ENCODE measurements at regions not wholly inside any gene's neighbourhood (a gene's known extent, or its start where the extent isn't known, plus 50 kb on each side); places are given as distances from the start of the nearest gene placed in this dataset.
"Not testable (repeated sequence)": the region's sequence is repeated elsewhere in the genome, so short reads cannot be mapped to it uniquely, and the experiment has no call there.

- no peak for DNase-seq
Measured at GRCh38 chr12:28993720-28994119, 155.4 kb upstream of the FAR2 start.

- no peak for DNase-seq
Measured at GRCh38 chr12:28994179-28994715, 154.8 kb upstream of the FAR2 start.

GRCh38 chr12:28996688-28997087 lies 152.4 kb upstream of the FAR2 start:
- DNase-seq = no peak

- DNase-seq = no peak
Measured at GRCh38 chr12:28998662-28999120, 150.4 kb upstream of the FAR2 start.

GRCh38 chr12:29004066-29004935 lies 144.8 kb upstream of the FAR2 start:
- DNase-seq = no peak

GRCh38 chr12:29004936-29005304 lies 144.2 kb upstream of the FAR2 start:
- no peak for DNase-seq

- no peak for DNase-seq
Measured at GRCh38 chr12:29008786-29009185, 140.3 kb upstream of the FAR2 start.

- peak in 1 of 5 experiments; percentile 35 for DNase-seq
Measured at GRCh38 chr12:29012673-29013072, 136.4 kb upstream of the FAR2 start.

- DNase-seq = not testable (repeated sequence)
Measured at GRCh38 chr12:29017532-29017931, 131.5 kb upstream of the FAR2 start.

- no peak for DNase-seq
Measured at GRCh38 chr12:29023436-29024076, 125.5 kb upstream of the FAR2 start.

GRCh38 chr12:29024117-29024516 lies 125.0 kb upstream of the FAR2 start:
- DNase-seq = no peak

GRCh38 chr12:29025937-29026336 lies 123.1 kb upstream of the FAR2 start:
- peak in 1 of 5 experiments; percentile 14 for DNase-seq

GRCh38 chr12:29026419-29026818 lies 122.7 kb upstream of the FAR2 start:
- peak in 1 of 5 experiments; percentile 1 for DNase-seq

- DNase-seq = not testable (repeated sequence)
Measured at GRCh38 chr12:29029484-29029883, 119.6 kb upstream of the FAR2 start.

- no peak for DNase-seq
Measured at GRCh38 chr12:29030006-29030405, 119.1 kb upstream of the FAR2 start.

GRCh38 chr12:29032446-29032845 lies 116.6 kb upstream of the FAR2 start:
- no peak for DNase-seq

GRCh38 chr12:29033519-29033918 lies 115.6 kb upstream of the FAR2 start:
- DNase-seq = no peak

- no peak for DNase-seq
Measured at GRCh38 chr12:29035112-29035511, 114.0 kb upstream of the FAR2 start.

GRCh38 chr12:29039013-29039412 lies 110.1 kb upstream of the FAR2 start:
- no peak for DNase-seq

GRCh38 chr12:29041621-29042020 lies 107.5 kb upstream of the FAR2 start:
- no peak for DNase-seq

GRCh38 chr12:29043069-29043468 lies 106.0 kb upstream of the FAR2 start:
- no peak for DNase-seq

GRCh38 chr12:29044799-29045198 lies 104.3 kb upstream of the FAR2 start:
- no peak for DNase-seq

GRCh38 chr12:29048787-29049186 lies 100.3 kb upstream of the FAR2 start:
- no peak for DNase-seq

- DNase-seq = no peak
Measured at GRCh38 chr12:29050503-29050902, 98.6 kb upstream of the FAR2 start.
